IMR-90 (cell line): ENCODE measurements at regions not wholly inside any gene's neighbourhood (a gene's known extent, or its start where the extent isn't known, plus 50 kb on each side); places are given as distances from the start of the nearest gene placed in this dataset.

Experiments
- ATAC-seq: fragments of 200-7000 bp; cut with Tn5 transposase; 2 replicates; pipeline ENCODE4 v1.9.1; 2020; ENCODE audit warnings: low read depth, mild to moderate bottlenecking, moderate library complexity
- BruUV-seq: library from RNA; stranded (reverse); fragments of 400-500 nt; replicated peaks from 2 replicates; lab custom pipeline; 2021; lab: Mats Ljungman, UMichigan
- CTCF ChIA-PET: fragments of 300-600 bp; formaldehyde crosslinking; extraction: SDS; loops from one replicate; lab custom pipeline; 2021; ENCODE audit warnings: antibody characterized with exemption; lab: Yijun Ruan, JAX
- POLR2A ChIA-PET: fragments of 300-600 bp; sonication (Branson Sonifier 250); formaldehyde crosslinking; loops from one replicate; lab custom pipeline; 2022; ENCODE audit warnings: antibody characterized with exemption; ENCODE audit not compliant: unreplicated experiment; lab: Charles Lee
- DNase-seq: peaks from one replicate; pipeline ENCODE4 v3.0.0; 2013
- H2AFZ ChIP-seq: replicated peaks from 2 replicates; pipeline ENCODE3; 2013; ENCODE audit warnings: low read length, mild to moderate bottlenecking; ENCODE audit not compliant: poor library complexity
- H2AK5ac ChIP-seq: 2 replicates; pipeline ENCODE4 v1.6.1; 2013; ENCODE audit warnings: low read depth, low read length, inconsistent platforms
- H2AK9ac ChIP-seq: replicated peaks from 2 replicates; pipeline ENCODE3; 2013; ENCODE audit warnings: mild to moderate bottlenecking, low read depth, low read length, moderate library complexity; ENCODE audit not compliant: poor library complexity
- H2BK120ac ChIP-seq: 2 replicates; pipeline ENCODE4 v1.6.1; 2013; ENCODE audit warnings: low read depth, low read length, inconsistent platforms
- H2BK15ac ChIP-seq: 3 replicates; pipeline ENCODE4 v1.6.1; 2013; ENCODE audit warnings: low read depth, low read length, inconsistent platforms
- H2BK20ac ChIP-seq: 2 replicates; pipeline ENCODE4 v1.6.1; 2013; ENCODE audit warnings: low read depth, mild to moderate bottlenecking, inconsistent platforms, low read length, moderate library complexity
- H2BK5ac ChIP-seq: 2 replicates; pipeline ENCODE4 v1.6.1; 2013; ENCODE audit warnings: mild to moderate bottlenecking, low read depth, low read length, inconsistent platforms; ENCODE audit not compliant: poor library complexity, severe bottlenecking
- H3K14ac ChIP-seq: replicated peaks from 2 replicates; pipeline ENCODE4 v1.6.1; 2013; ENCODE audit warnings: low read depth, low read length, inconsistent platforms
- H3K18ac ChIP-seq: 2 replicates; pipeline ENCODE4 v1.6.1; 2013; ENCODE audit warnings: low read depth, low read length, control low read depth
- H3K23ac ChIP-seq: 2 replicates; pipeline ENCODE4 v1.6.1; 2013; ENCODE audit warnings: low read depth, low read length, inconsistent platforms
- H3K27ac ChIP-seq: 2 replicates; pipeline ENCODE4 v1.5.1; 2013; ENCODE audit warnings: mild to moderate bottlenecking, control low read depth, low read length; ENCODE audit not compliant: insufficient read depth
- H3K27me3 ChIP-seq: 2 replicates; pipeline ENCODE4 v1.6.1; 2013; ENCODE audit warnings: low read length; ENCODE audit not compliant: control insufficient read depth, insufficient read depth
- H3K36me3 ChIP-seq: 2 replicates; pipeline ENCODE4 v1.6.1; 2013; ENCODE audit warnings: low read length, mixed read lengths; ENCODE audit not compliant: control insufficient read depth, insufficient read depth
- H3K4ac ChIP-seq: 2 replicates; pipeline ENCODE4 v1.6.1; 2013; ENCODE audit warnings: low read depth, low read length, inconsistent platforms
- H3K4me1 ChIP-seq: 2 replicates; pipeline ENCODE4 v1.6.1; 2013; ENCODE audit warnings: low read length, mixed read lengths; ENCODE audit not compliant: control insufficient read depth, insufficient read depth
- H3K4me2 ChIP-seq: 2 replicates; pipeline ENCODE4 v1.6.1; 2013; ENCODE audit warnings: low read depth, mild to moderate bottlenecking, control low read depth, low read length, moderate library complexity
- H3K4me3 ChIP-seq: 2 replicates; pipeline ENCODE4 v1.5.1; 2013; ENCODE audit warnings: low read depth, mild to moderate bottlenecking, control low read depth, low read length, moderate library complexity; ENCODE audit not compliant: insufficient read depth
- H3K56ac ChIP-seq: 2 replicates; pipeline ENCODE4 v1.6.1; 2013; ENCODE audit warnings: low read length, inconsistent platforms; ENCODE audit not compliant: insufficient read depth; ENCODE audit errors: extremely low read depth
- H3K79me1 ChIP-seq, 2 experiments: 2 replicates each; pipeline ENCODE4 v1.6.1; 2013; ENCODE audit warnings: low read length in 2 of 2, inconsistent platforms in 1 of 2, low read depth in 1 of 2
- H3K9ac ChIP-seq: 2 replicates; pipeline ENCODE4 v1.6.1; 2013; ENCODE audit warnings: low read depth, low read length, control low read depth
- H3K9me1 ChIP-seq: 2 replicates; pipeline ENCODE4 v1.6.1; 2013; ENCODE audit warnings: low read length, inconsistent platforms; ENCODE audit not compliant: insufficient read depth
- H3K9me3 ChIP-seq: 2 replicates; pipeline ENCODE4 v1.6.1; 2013; ENCODE audit warnings: low read length; ENCODE audit not compliant: control insufficient read depth, insufficient read depth
- H4K20me1 ChIP-seq: 2 replicates; pipeline ENCODE4 v1.6.1; 2013; ENCODE audit warnings: low read length, inconsistent platforms; ENCODE audit not compliant: insufficient read depth
- H4K5ac ChIP-seq: 2 replicates; pipeline ENCODE4 v1.6.1; 2013; ENCODE audit warnings: mild to moderate bottlenecking, low read depth, low read length, control low read depth
- H4K8ac ChIP-seq, 2 experiments: 2 replicates each; pipeline ENCODE4 v1.6.1; 2013; ENCODE audit warnings: low read depth in 2 of 2, low read length in 2 of 2, control low read depth in 1 of 2, inconsistent platforms in 1 of 2
- H4K91ac ChIP-seq: 2 replicates; pipeline ENCODE4 v1.6.1; 2013; ENCODE audit warnings: low read depth, low read length, inconsistent platforms; ENCODE audit not compliant: insufficient read depth
- BHLHE40 ChIP-seq: fragments of 150-350 bp; IDR thresholded peaks from 2 replicates; pipeline ENCODE4 v1.6.1; 2016; ENCODE audit warnings: mild to moderate bottlenecking, low read depth, low read length
- CEBPB ChIP-seq: IDR thresholded peaks from 2 replicates; pipeline ENCODE4 v1.6.1; 2012; ENCODE audit warnings: low read depth, low read length, improper control_type of control experiment
- CHD1 ChIP-seq: IDR thresholded peaks from 2 replicates; pipeline ENCODE4 v1.6.1; 2012; ENCODE audit warnings: low read depth, low read length, improper control_type of control experiment
- FOS ChIP-seq: fragments of 150-350 bp; IDR thresholded peaks from 2 replicates; pipeline ENCODE4 v1.6.1; 2016; ENCODE audit warnings: low read depth, low read length
- MAFK ChIP-seq: IDR thresholded peaks from 2 replicates; pipeline ENCODE4 v1.6.1; 2012; ENCODE audit warnings: low read depth, low read length, improper control_type of control experiment
- MAZ ChIP-seq: IDR thresholded peaks from 2 replicates; pipeline ENCODE4 v1.6.1; 2012; ENCODE audit warnings: low read depth, mild to moderate bottlenecking, low read length, improper control_type of control experiment, moderate library complexity, borderline replicate concordance
- MXI1 ChIP-seq: IDR thresholded peaks from 2 replicates; pipeline ENCODE4 v1.6.1; 2012; ENCODE audit warnings: low read depth, mild to moderate bottlenecking, low read length, moderate library complexity, borderline replicate concordance
- NFE2L2 ChIP-seq: fragments of 150-350 bp; IDR thresholded peaks from 2 replicates; pipeline ENCODE4 v1.6.1; 2016; ENCODE audit warnings: low read depth, mild to moderate bottlenecking, low read length
- POLR2A ChIP-seq: IDR thresholded peaks from 2 replicates; pipeline ENCODE4 v1.6.1; 2012; ENCODE audit warnings: mild to moderate bottlenecking, low read depth, low read length
- RAD21 ChIP-seq: IDR thresholded peaks from 2 replicates; pipeline ENCODE4 v1.6.1; 2012; ENCODE audit warnings: low read length, improper control_type of control experiment
- RCOR1 ChIP-seq: IDR thresholded peaks from 2 replicates; pipeline ENCODE4 v1.6.1; 2012; ENCODE audit warnings: mild to moderate bottlenecking, low read length, improper control_type of control experiment; ENCODE audit not compliant: insufficient replicate concordance
- RFX5 ChIP-seq: IDR thresholded peaks from 2 replicates; pipeline ENCODE4 v1.8.0; 2012; ENCODE audit warnings: low read depth, mild to moderate bottlenecking, low read length, moderate library complexity
- SMC3 ChIP-seq: fragments of 150-350 bp; IDR thresholded peaks from 2 replicates; pipeline ENCODE4 v1.6.1; 2016; ENCODE audit warnings: low read depth, mild to moderate bottlenecking, antibody characterized with exemption, low read length, moderate library complexity
- USF2 ChIP-seq: fragments of 150-350 bp; IDR thresholded peaks from 2 replicates; pipeline ENCODE4 v1.6.1; 2017; ENCODE audit warnings: mild to moderate bottlenecking, antibody characterized with exemption, low read length, low read depth
- WGBS, 2 experiments: methylation state at CpG; one replicate each; pipeline versions ENCODE4 v1.1.5 to v1.1.7; 2013; ENCODE audit warnings: missing lambda C conversion rate in 2 of 2; ENCODE audit not compliant: insufficient read length in 1 of 2; ENCODE audit errors: extremely low coverage in 2 of 2; 5-methylcytosine and 5-hydroxymethylcytosine counted together
- dilution Hi-C: fragments of 300-500 bp; cut with HindIII; formaldehyde crosslinking; loops from one replicate; pipeline ENCODE4 v1.14.3; 2018; ENCODE audit warnings: low sequenced_read_pairs; ENCODE audit not compliant: unreplicated experiment
- in situ Hi-C: fragments of 300-500 bp; cut with MboI; formaldehyde crosslinking; loops from 3 replicates; pipeline ENCODE4 v1.14.3; 2019; ENCODE audit warnings: low sequenced_read_pairs, inconsistent platforms, mixed read lengths
- intact Hi-C: fragments of 100-400 bp; cut with micrococcal nuclease; formaldehyde crosslinking; loops from 2 replicates; pipeline ENCODE4 v1.10.0; 2022
- TF ChIP-seq, protein P1 (sequence below): fragments of 150-350 bp; IDR thresholded peaks from 2 replicates; pipeline ENCODE4 v1.6.1; 2016; ENCODE audit warnings: low read depth, mild to moderate bottlenecking, low read length, moderate library complexity, borderline replicate concordance
- TF ChIP-seq, protein P2 (sequence below): conservative IDR thresholded peaks from 2 replicates; pipeline ENCODE4 v1.5.1; 2012; ENCODE audit warnings: mild to moderate bottlenecking, low read depth, low read length, improper control_type of control experiment

GRCh38 chr14:90464481-90464880 is 67.7 kb downstream of the CALM1 start:
- BruUV-seq, result no TSS peak
- dilution Hi-C loops (no loop called here), intact Hi-C loops (no loop called here), in situ Hi-C loops (no loop called here)
- H3K9me3 ChIP-seq, result no peaks in the 10 kb centered on the region
- ChIA-PET CTCF (no interaction called here), POLR2A (no interaction called here)
- no peak overlapping the region for H4K8ac ChIP-seq
- TF ChIP-seq, protein P1, sequence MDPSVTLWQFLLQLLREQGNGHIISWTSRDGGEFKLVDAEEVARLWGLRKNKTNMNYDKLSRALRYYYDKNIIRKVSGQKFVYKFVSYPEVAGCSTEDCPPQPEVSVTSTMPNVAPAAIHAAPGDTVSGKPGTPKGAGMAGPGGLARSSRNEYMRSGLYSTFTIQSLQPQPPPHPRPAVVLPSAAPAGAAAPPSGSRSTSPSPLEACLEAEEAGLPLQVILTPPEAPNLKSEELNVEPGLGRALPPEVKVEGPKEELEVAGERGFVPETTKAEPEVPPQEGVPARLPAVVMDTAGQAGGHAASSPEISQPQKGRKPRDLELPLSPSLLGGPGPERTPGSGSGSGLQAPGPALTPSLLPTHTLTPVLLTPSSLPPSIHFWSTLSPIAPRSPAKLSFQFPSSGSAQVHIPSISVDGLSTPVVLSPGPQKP, result no peak
- no peak for TF ChIP-seq RCOR1
- no peak for TF ChIP-seq SMC3
- no peak for TF ChIP-seq POLR2A
- TF ChIP-seq NFE2L2, result no peak
- no peak for TF ChIP-seq RFX5
- TF ChIP-seq RAD21, result no peak
- no peak for TF ChIP-seq MAZ
- TF ChIP-seq, protein P2, sequence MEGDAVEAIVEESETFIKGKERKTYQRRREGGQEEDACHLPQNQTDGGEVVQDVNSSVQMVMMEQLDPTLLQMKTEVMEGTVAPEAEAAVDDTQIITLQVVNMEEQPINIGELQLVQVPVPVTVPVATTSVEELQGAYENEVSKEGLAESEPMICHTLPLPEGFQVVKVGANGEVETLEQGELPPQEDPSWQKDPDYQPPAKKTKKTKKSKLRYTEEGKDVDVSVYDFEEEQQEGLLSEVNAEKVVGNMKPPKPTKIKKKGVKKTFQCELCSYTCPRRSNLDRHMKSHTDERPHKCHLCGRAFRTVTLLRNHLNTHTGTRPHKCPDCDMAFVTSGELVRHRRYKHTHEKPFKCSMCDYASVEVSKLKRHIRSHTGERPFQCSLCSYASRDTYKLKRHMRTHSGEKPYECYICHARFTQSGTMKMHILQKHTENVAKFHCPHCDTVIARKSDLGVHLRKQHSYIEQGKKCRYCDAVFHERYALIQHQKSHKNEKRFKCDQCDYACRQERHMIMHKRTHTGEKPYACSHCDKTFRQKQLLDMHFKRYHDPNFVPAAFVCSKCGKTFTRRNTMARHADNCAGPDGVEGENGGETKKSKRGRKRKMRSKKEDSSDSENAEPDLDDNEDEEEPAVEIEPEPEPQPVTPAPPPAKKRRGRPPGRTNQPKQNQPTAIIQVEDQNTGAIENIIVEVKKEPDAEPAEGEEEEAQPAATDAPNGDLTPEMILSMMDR, result no peak
- no peak for TF ChIP-seq MAFK
- no peak for TF ChIP-seq MXI1
- no peak for TF ChIP-seq BHLHE40
- TF ChIP-seq FOS, result no peak
- TF ChIP-seq USF2, result no peak
- no peak for TF ChIP-seq CEBPB
- TF ChIP-seq CHD1, result no peak
- no peak overlapping the region for H2BK15ac ChIP-seq
- H2AK9ac ChIP-seq, result no peak overlapping the region
- H3K18ac ChIP-seq, result no peak overlapping the region
- no peak overlapping the region for H3K23ac ChIP-seq
- no peak overlapping the region for H4K5ac ChIP-seq
- no peak overlapping the region for H3K56ac ChIP-seq
- H3K4me3 ChIP-seq, result no peak overlapping the region
- no CpG with 5 or more reads among the region's 4 CpGs for WGBS, 2 experiments
- no peak overlapping the region for H2AFZ ChIP-seq
- DNase-seq (no peak), ATAC-seq (no peak)
- no peak overlapping the region for H2BK120ac ChIP-seq
- H3K27me3 ChIP-seq, result peaks cover 15% of the 10 kb centered on the region
- H4K20me1 ChIP-seq, result no peaks in the 10 kb centered on the region
- no peak overlapping the region for H2BK5ac ChIP-seq
- H3K4me2 ChIP-seq, result no peak overlapping the region
- H3K9me1 ChIP-seq, result no peaks in the 10 kb centered on the region
- H3K14ac ChIP-seq, result no peak overlapping the region
- no peak overlapping the region for H3K27ac ChIP-seq
- no peak overlapping the region for H3K4ac ChIP-seq
- H3K4me1 ChIP-seq, result no peaks in the 10 kb centered on the region
- H3K79me1 ChIP-seq, result no peaks in the 10 kb centered on the region
- no peak overlapping the region for H2BK20ac ChIP-seq
- no peaks in the 10 kb centered on the region for H3K36me3 ChIP-seq
- H3K9ac ChIP-seq, result no peak overlapping the region
- H2AK5ac ChIP-seq, result no peak overlapping the region
- no peak overlapping the region for H4K91ac ChIP-seq
